ENCODE measurements at regions not wholly inside any gene's neighbourhood (a gene's known extent, or its start where the extent isn't known, plus 50 kb on each side); places are given as distances from the start of the nearest gene placed in this dataset.
"Not testable (repeated sequence)": the region's sequence is repeated elsewhere in the genome, so short reads cannot be mapped to it uniquely, and the experiment has no call there.

- DNase-seq (ENCODE audit: low spot score): no peak
Measured at GRCh38 chr4:79850626-79851025, 222.4 kb downstream of the ANTXR2 start.

DNA sequence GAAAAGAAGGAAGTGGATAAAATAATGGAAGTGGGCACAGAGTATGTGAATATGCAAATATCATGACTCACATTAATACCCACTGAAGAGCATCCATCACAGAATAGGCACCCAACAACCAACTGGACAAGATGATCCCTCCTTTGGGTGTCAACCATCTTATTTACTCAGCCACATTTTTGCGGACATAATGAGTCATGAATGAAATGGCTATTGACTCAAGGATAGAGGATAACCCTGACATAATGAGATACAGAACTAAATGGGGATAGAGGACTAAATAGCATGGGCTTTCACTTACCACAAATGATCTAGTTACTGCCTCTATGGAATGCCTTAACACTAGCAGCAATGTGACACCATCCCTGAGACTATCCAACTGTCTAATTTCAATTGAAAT, 224.7 kb downstream of the ANTXR2 start:
- DNase-seq (ENCODE audit: low spot score): peak; percentile 66

DNA sequence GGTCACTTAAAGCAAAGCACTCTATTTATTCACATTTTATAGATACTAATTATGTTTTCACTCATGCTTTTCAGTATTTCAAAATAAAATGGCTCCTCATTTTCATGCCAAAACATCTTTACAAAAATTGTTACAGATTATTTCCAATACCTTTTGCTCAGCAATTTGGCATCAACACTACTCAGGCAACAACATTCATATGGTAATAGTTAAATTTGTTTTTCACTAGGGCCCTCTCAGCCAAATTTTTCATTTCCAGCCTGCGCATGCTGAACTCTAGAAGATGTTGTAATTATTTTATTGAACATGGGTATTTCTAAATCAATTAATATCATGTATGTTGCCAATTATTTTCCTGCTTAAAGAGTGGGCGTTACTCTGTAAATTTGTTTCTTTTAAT, 225.6 kb downstream of the ANTXR2 start:
- no peak for DNase-seq (ENCODE audit: low spot score)

GRCh38 chr4:79842162-79842561, 230.9 kb downstream of the ANTXR2 start:
- DNase-seq (ENCODE audit: low spot score): no peak

GRCh38 chr4:79833857-79834256, 239.2 kb downstream of the ANTXR2 start:
- no peak for DNase-seq (ENCODE audit: low spot score)

DNA sequence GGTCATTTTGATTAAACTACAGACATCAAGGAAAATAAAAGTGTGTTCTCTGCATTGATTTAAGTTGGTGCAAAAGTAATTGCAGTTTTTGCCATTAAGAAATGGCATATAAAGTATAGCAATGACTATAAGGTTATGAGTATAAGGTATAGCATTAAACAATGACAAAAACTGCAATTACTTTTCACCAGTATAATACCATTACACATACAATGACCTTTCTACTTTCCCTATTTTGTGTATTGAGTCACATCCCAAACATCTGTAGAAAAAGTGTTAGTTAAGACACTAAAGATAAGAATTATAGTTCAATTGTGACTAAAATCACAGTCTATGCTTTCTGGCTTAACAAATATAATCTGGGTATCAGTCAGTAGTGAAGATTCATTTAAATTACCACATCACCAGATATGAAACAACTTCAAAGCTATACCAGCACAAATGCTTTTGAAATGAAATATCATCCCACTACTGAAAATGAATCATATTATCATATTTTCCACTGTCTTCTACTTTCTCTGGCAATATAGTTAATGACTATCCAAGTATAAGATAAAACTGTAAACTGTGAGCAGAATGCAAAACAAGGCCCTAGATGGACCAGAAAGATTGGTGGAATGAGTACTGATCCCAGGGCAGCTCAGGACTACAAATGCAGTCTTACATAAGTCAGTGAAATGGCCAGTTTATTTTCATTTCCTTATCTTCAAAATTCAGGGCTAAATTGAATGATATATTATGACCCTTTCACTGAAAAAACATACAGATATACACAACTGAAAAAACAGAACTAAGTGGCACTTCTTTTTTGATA, 241.1 kb downstream of the ANTXR2 start:
- no peak for DNase-seq (ENCODE audit: low spot score)

DNA sequence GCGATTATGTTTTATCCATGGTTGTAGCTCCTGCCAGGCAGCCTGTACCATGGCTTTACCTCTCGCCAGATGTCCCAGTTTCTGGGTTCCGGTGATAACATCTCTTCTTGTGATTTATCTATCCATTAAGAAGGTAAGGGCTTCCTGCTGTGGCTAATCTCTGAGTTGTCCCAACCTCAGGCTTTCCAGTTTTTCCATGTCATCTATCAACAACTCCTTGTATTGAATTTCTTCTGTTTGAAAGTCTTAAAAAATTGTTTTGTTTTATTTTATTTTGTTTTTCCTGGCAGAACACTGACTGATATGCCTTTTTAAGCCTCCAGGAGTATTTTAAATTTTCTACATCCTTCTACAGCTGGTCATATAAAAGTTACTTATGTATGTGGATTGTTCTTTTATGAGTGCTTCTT, 241.9 kb downstream of the ANTXR2 start:
- no peak for DNase-seq (ENCODE audit: low spot score)

GRCh38 chr4:79827283-79827682, 245.7 kb downstream of the ANTXR2 start:
- no peak for DNase-seq (ENCODE audit: low spot score)

DNA sequence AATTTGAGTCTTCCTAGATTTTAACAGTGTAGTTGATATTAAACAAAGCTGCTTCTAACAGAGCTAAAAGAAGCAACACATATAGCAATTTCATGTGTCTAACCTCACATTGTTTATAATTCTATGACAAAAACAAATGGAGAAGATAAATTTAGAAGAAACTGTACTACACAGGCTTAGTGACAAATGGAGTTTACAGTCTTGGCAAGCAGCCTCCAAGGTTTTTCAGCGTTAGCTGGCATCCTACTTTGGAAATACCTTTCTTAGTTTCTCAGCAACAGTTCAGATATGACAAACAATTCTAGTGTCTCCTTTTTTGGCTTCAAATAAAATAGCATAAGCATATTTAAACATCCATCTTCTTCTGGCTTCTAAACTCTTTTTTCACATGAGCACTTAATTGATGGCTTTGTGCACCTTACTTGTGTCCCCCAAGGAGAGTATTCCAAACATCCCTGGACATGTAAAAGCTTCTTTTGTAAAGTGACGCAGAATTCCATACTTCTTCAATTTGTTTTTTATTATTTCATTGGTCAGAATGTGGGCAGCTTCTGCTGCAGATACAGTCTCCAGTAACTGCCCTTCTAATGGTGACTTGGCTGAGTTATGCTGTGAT, 249.8 kb downstream of the ANTXR2 start:
- DNase-seq (ENCODE audit: low spot score): no peak

- no peak for DNase-seq (ENCODE audit: low spot score)
Measured at GRCh38 chr4:79820427-79820826, 252.6 kb downstream of the ANTXR2 start.

- not testable (repeated sequence) for DNase-seq (ENCODE audit: low spot score)
Measured at GRCh38 chr4:79807933-79808332, 265.1 kb downstream of the ANTXR2 start.

- DNase-seq (ENCODE audit: low spot score): no peak
Measured at GRCh38 chr4:79798047-79798446, 275.0 kb downstream of the ANTXR2 start.

DNA sequence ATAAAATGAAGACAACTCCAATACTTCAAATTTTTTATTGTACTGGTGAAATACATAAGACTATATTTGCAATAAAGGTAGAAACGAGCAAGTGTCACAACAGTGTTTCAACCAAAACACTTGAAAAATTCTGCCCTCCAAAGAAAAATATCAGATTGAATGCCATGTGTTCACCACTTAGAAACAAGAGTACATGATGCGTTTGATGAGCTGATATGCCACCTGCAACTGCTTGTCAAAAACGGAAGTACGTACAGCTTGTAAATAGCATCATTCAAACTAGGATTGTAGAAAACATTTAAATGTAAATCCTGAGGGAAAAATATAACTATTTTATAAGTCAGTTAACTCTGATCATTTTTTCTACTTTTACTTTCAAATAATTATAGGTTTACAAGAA, 276.1 kb downstream of the ANTXR2 start:
- DNase-seq (ENCODE audit: low spot score): no peak

GRCh38 chr4:79788884-79789283, 284.1 kb downstream of the ANTXR2 start:
- no peak for DNase-seq (ENCODE audit: low spot score)

GRCh38 chr4:79780129-79780528, 292.9 kb downstream of the ANTXR2 start:
- DNase-seq (ENCODE audit: low spot score): no peak

DNA sequence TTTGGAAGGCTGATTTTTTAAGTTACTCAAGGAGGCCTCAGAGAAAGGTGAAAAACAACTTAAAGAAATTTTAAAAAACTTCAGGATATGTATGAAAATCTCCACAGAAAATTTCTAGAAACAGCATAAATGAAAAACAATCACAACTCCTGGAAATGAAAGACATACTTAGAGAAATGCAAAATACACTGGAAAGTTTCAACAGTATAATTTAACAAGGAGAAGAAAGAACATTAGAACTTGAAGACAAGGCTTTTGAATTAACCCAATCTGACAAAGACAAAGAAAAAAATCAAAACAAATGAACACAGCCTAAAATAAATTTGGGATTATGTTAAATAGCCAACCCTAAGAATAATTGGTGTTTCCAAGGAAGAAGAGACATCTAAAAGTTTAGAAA, 300.5 kb downstream of the ANTXR2 start:
- DNase-seq (ENCODE audit: low spot score): no peak

GRCh38 chr4:79764120-79764519, 308.9 kb downstream of the ANTXR2 start:
- DNase-seq (ENCODE audit: low spot score): no peak

DNA sequence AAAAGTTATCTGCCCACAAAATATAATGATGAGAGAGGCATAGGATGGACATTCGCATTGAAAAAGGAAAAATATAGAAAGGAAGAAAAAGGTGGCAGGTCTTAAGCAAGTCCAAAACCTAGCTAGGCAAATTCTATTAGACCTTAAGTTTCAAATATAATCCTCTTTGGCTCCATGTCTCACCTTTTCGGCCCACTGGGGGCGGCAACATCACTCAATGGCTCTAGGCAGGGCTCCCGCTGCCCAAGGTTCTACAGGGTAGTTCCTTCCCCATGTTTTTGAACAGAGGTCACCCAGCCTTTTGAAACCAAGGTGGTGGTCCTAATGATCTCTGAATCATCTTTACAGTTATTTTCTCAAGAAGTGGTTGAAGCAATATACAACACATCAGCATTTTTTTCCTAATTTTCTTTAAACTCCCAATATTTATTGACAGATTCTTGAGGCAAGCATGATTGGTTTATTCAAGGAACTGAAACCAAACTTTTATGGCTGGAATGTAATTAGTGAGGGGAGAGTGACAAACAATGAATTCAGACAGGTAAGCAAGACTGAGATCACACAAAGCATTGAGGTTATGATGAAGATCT, 309.4 kb downstream of the ANTXR2 start:
- DNase-seq (ENCODE audit: low spot score): no peak

DNA sequence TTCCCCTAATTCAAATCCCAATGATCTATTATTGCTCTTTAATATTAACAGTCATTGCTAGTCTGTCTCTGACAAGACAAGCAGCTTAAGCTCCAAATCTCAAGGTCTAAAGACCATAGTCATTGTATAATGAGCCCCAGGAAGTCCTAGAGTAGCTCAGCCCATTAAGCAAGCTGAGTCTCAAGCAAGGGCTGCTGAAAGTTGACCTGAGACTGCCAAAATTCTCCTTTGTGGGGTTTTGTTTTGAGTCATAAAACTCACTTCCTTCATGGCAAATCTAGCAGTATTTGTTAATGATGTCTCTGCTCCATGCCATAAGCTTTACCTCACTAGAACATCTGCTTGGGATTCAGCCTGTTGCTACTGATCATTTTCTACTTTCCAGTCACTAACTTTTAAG, 313.2 kb downstream of the ANTXR2 start:
- DNase-seq (ENCODE audit: low spot score): no peak

GRCh38 chr4:79757600-79757999, 315.4 kb downstream of the ANTXR2 start:
- DNase-seq (ENCODE audit: low spot score): peak; percentile 12

- no peak for DNase-seq (ENCODE audit: low spot score)
Measured at GRCh38 chr4:79756140-79756895, 316.7 kb downstream of the ANTXR2 start.

DNA sequence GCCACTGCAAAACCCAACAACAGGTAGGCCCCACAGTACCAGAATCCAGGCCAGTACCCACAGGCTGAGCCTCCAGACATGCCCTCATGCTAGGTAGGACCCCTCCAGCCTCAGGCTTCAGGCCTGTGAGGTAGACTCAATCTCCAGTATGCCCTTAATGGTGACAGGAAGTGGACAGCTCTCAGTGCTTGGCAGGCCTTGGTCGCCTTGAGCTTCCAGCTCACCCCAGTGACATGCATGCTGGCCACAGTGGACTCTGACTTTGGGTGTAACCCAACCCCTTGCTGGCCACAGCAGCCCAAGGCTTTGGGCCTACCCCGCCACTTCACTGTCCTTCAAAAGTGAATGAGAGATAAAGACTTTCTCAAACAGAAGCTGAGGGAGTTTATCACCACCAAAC, 324.2 kb downstream of the ANTXR2 start:
- no peak for DNase-seq (ENCODE audit: low spot score)

DNA sequence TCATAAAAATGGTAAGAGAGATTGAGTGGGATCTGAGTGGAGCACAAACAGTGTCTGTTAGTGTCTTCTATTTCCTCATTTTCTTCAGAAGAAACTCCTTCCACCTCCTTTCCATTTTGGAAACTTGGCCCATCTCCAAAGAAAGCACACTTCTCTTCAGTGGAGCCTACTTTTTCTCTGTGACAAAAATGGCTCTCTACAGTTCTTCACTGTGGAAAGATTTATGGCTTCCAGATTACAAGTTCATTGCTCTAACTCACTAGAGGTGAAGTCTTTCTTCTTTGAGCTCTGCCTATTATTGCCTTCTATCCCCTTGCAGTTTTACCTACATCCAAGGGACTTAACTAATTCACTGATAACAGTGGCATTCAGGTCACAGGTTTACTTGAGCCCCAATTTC, 325.8 kb downstream of the ANTXR2 start:
- no peak for DNase-seq (ENCODE audit: low spot score)

Measured in kidney tubule cell (primary cell).